NCI-H2196 treated with DMSO at 0.1 percent for 48 hours (cell line): ENCODE measurements at regions not wholly inside any gene's neighbourhood (a gene's known extent, or its start where the extent isn't known, plus 50 kb on each side); places are given as distances from the start of the nearest gene placed in this dataset.
"Not testable (repeated sequence)": the region's sequence is repeated elsewhere in the genome, so short reads cannot be mapped to it uniquely, and the experiment has no call there.

ENCODE experiments used
- DNase-seq: peaks from one replicate; lab custom pipeline; 2025; ENCODE audit not compliant: unreplicated experiment; lab: John Stamatoyannopoulos, UW

GRCh38 chr6:94902974-94903628 is 674.2 kb upstream of the MANEA start:
- DNase-seq, result no peak

GRCh38 chr6:94899191-94899590 is 678.1 kb upstream of the MANEA start:
- DNase-seq, result no peak

- no peak for DNase-seq
Observed at GRCh38 chr6:94894300-94894699, 683.0 kb upstream of the MANEA start.

GRCh38 chr6:94893327-94893726 is 684.0 kb upstream of the MANEA start:
- no peak for DNase-seq

GRCh38 chr6:94873819-94874218 is 703.5 kb upstream of the MANEA start:
- DNase-seq, result not testable (repeated sequence)

- no peak for DNase-seq
Observed at GRCh38 chr6:94862112-94862511, 715.2 kb upstream of the MANEA start.

GRCh38 chr6:94859924-94860323 is 717.4 kb upstream of the MANEA start:
- DNase-seq, result no peak

- not testable (repeated sequence) for DNase-seq
Observed at GRCh38 chr6:94856999-94857398, 720.3 kb upstream of the MANEA start.

- not testable (repeated sequence) for DNase-seq
Observed at GRCh38 chr6:94851329-94851728, 726.0 kb upstream of the MANEA start.

- no peak for DNase-seq
Observed at GRCh38 chr6:94845742-94846141, 731.6 kb upstream of the MANEA start.

GRCh38 chr6:94835264-94835663 is 742.1 kb upstream of the MANEA start:
- DNase-seq, result no peak

- no peak for DNase-seq
Observed at GRCh38 chr6:94813806-94814205, 763.5 kb upstream of the MANEA start.

GRCh38 chr6:94801344-94801743 is 776.0 kb upstream of the MANEA start:
- no peak for DNase-seq

- DNase-seq, result no peak
Observed at GRCh38 chr6:94785514-94785913, 791.8 kb upstream of the MANEA start.

GRCh38 chr6:94785081-94785480 is 792.3 kb upstream of the MANEA start:
- not testable (repeated sequence) for DNase-seq

GRCh38 chr6:94769197-94769596 is 808.1 kb upstream of the MANEA start:
- no peak for DNase-seq

GRCh38 chr6:94751641-94752329 is 825.5 kb upstream of the MANEA start:
- no peak for DNase-seq

GRCh38 chr6:94736236-94736635 is 841.1 kb upstream of the MANEA start:
- DNase-seq, result no peak

GRCh38 chr6:94735270-94735669 is 842.1 kb upstream of the MANEA start:
- DNase-seq, result no peak

GRCh38 chr6:94734751-94735150 is 842.6 kb upstream of the MANEA start:
- no peak for DNase-seq

GRCh38 chr6:94733066-94733465 is 844.3 kb upstream of the MANEA start:
- no peak for DNase-seq

- DNase-seq, result no peak
Observed at GRCh38 chr6:94727710-94728109, 849.6 kb upstream of the MANEA start.

- DNase-seq, result no peak
Observed at GRCh38 chr6:94721459-94721858, 855.9 kb upstream of the MANEA start.
